Gastrocnemius medialis (tissue), 4 donors: ENCODE measurements at regions not wholly inside any gene's neighbourhood (a gene's known extent, or its start where the extent isn't known, plus 50 kb on each side); places are given as distances from the start of the nearest gene placed in this dataset.

ENCODE experiments used
- CTCF ChIP-seq, 5 experiments: fragments of 450-650 bp in 3 of 5; fragments of 200-600 bp in 2 of 5; sonication (generic) in 2 of 5; IDR thresholded peaks in 4 of 5; conservative IDR thresholded peaks in 1 of 5; 1 replicate in 4 of 5; 2 replicates in 1 of 5; pipeline ENCODE4 v1.5.1; 2016 to 2019; ENCODE audit warnings: antibody characterized with exemption in 5 of 5, mild to moderate bottlenecking in 3 of 5, moderate library complexity in 3 of 5
- POLR2A ChIP-seq, 2 donors: fragments of 450-650 bp; IDR thresholded peaks; one replicate each; pipeline ENCODE4 v1.6.1; 2017; ENCODE audit warnings: antibody characterized with exemption in 2 of 2, mild to moderate bottlenecking in 2 of 2, moderate library complexity in 2 of 2

GRCh38 chr4:132863619-132864018 is 285.5 kb upstream of the PCDH10 start:
- TF ChIP-seq POLR2A (IDR thresholded peaks at IDR 0.05) (no peak), CTCF (IDR thresholded peaks at IDR 0.05 in 4 of 5, conservative IDR thresholded peaks at IDR 0.05 in 1 of 5) (no peak)
